ENCODE measurements at regions not wholly inside any gene's neighbourhood (a gene's known extent, or its start where the extent isn't known, plus 50 kb on each side); places are given as distances from the start of the nearest gene placed in this dataset.
"Not testable (repeated sequence)": the region's sequence is repeated elsewhere in the genome, so short reads cannot be mapped to it uniquely, and the experiment has no call there.

GRCh38 chr20:54324652-54325285, 116.9 kb downstream of the PFDN4 start:
- no peak for DNase-seq (ENCODE audit: low spot score)

DNA sequence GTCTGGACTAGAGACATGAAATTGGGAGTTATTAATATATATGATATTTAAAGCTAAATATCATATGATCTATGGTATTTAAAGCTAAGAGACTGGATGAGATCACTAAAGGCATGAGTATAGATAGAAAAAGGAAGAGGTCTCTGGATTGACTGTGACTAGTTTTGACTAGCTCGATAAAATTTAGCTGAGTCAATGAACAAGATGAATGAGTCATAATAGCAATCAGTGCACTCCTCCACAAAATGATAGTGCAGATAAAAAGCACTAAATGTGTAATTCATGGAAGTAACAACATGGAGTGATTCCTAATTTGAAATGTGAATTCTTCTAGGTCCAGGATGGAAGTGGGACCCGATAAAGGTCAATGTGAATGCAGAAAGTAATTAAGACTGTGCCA, 127.4 kb downstream of the PFDN4 start:
- no peak for DNase-seq (ENCODE audit: low spot score)

GRCh38 chr20:54337144-54337543, 129.3 kb downstream of the PFDN4 start:
- no peak for DNase-seq (ENCODE audit: low spot score)

- no peak for DNase-seq (ENCODE audit: low spot score)
Measured at GRCh38 chr20:54339093-54339492, 131.2 kb downstream of the PFDN4 start.

DNA sequence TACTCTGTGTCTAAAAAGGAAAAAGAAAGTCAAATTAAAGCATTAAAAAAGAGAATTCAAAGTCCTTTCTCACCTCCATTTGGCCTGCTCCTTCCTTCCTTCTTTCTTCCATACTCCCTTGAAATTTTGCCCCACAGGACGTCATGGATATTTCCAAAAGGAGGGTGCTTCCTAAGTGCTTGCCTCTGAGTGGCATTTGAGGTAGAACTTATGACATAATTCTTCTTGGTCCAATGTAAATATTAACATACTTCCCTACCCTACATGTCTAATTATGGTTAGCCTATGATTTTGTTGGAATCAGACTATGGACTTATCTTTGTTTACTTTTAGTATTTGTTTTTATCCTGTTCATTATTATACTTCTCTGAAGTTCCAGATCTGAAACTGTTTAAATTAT, 132.3 kb downstream of the PFDN4 start:
- no peak for DNase-seq (ENCODE audit: low spot score)

- no peak for DNase-seq (ENCODE audit: low spot score)
Measured at GRCh38 chr20:54340667-54341081, 132.8 kb downstream of the PFDN4 start.

GRCh38 chr20:54342258-54342920, 133.0 kb upstream of the DOK5 start:
- no peak for DNase-seq (ENCODE audit: low spot score)

GRCh38 chr20:54343099-54343498, 132.3 kb upstream of the DOK5 start:
- DNase-seq (ENCODE audit: low spot score), result no peak

GRCh38 chr20:54343634-54344033, 131.8 kb upstream of the DOK5 start:
- DNase-seq (ENCODE audit: low spot score), result no peak

DNA sequence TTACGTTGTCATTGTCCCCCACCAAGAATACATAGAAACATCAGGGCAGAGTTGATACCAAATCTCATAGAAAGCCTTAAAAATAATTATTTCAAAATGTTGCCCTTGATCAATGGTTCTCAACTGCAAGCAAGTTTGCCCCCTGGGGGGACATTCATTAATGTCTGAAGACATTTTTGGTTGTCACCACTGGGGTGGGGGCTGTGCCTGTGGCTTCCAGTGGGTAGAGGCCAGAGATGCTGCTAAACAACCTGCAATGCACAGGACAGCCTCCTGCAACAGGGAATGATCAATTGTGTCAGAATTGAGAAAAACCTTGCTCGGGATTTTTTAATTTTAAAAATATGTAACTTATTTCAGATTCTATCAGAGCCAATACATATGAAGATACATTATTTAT, 130.6 kb upstream of the DOK5 start:
- no peak for DNase-seq (ENCODE audit: low spot score)

DNA sequence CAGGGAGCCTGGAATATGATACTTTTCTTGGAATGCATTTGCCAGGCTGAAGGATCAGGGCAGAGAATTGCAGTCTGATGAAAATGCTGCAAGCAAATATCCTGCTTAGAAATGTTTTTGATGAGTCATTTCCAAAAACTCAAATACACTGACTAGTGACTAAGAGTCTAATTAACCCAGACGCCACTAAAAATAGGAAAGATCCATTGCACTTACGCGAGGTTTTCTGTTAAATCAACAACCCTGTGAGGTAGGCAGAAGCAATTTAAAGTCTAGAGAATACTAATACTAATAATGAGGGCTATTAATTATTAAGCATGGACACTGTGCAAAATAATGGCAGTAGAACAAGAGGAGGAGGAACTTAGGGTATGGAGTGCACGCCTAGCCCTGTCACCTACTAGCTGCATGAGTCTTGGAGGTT, 130.1 kb upstream of the DOK5 start:
- DNase-seq (ENCODE audit: low spot score), result no peak

DNA sequence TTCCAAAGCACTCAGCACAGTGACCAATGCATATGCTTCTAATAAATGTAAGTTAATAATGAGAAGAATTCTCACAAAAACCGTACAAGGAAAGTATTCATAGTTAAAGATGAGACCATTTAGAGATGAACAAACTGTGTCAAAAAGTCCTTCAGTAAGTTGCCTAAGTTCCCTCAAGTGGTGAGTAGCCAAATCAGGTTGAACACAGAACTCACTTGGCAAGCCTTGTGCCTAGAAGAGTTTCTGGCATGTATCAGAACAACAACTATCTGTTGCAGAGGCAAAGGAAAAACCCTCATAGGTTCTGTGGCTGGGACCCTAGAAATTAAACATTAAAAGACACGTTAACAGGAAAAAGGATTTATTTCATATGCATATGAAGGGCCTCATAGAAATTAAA, 129.6 kb upstream of the DOK5 start:
- no peak for DNase-seq (ENCODE audit: low spot score)

GRCh38 chr20:54346276-54346675, 129.1 kb upstream of the DOK5 start:
- DNase-seq (ENCODE audit: low spot score), result no peak

GRCh38 chr20:54347166-54347833, 128.1 kb upstream of the DOK5 start:
- DNase-seq (ENCODE audit: low spot score), result no peak

- DNase-seq (ENCODE audit: low spot score), result no peak
Measured at GRCh38 chr20:54350415-54350814, 125.0 kb upstream of the DOK5 start.

GRCh38 chr20:54351371-54352136, 123.8 kb upstream of the DOK5 start:
- DNase-seq (ENCODE audit: low spot score), result no peak

GRCh38 chr20:54352541-54352940, 122.9 kb upstream of the DOK5 start:
- DNase-seq (ENCODE audit: low spot score), result not testable (repeated sequence)

GRCh38 chr20:54353292-54353691, 122.1 kb upstream of the DOK5 start:
- DNase-seq (ENCODE audit: low spot score), result no peak

DNA sequence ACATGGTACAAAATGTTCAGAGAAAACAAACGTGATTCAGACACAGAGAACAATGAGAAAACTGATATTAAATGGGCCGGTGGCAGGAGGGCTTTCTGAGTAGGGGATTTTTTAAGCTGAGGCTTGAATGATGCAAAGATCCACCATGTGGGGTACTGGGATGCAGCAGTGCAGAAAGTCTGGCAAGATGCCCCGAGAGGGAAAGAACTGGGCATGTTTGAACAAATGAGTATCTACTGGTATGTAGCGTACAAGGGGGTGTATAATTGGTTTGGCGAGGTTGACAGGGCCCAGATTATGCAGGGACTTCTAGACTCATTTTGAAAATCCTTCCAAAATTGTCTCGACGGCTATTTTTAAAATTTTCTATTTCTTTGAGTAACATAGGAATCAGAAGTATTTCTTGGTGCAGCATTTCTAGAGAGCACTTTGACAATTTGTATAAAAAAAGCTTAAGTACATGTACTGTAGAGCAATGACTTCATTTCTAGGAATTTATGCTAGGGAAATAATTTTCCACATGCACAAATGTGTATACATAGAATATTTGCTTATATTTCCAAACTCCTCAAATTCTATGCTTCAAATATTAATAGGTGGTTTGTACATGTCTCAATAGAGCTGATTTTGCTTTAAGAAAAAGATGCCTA, 119.6 kb upstream of the DOK5 start:
- DNase-seq (ENCODE audit: low spot score), result no peak

- DNase-seq (ENCODE audit: low spot score), result no peak
Measured at GRCh38 chr20:54356801-54357200, 118.6 kb upstream of the DOK5 start.

- DNase-seq (ENCODE audit: low spot score), result no peak
Measured at GRCh38 chr20:54361475-54361874, 113.9 kb upstream of the DOK5 start.

- DNase-seq (ENCODE audit: low spot score), result no peak
Measured at GRCh38 chr20:54362283-54362682, 113.1 kb upstream of the DOK5 start.
